Trophoblast cell (in vitro differentiated cells and primary cell): ENCODE measurements at regions not wholly inside any gene's neighbourhood (a gene's known extent, or its start where the extent isn't known, plus 50 kb on each side); places are given as distances from the start of the nearest gene placed in this dataset.

Experiments
- DNase-seq, 2 donors: peaks; one replicate each; pipeline ENCODE4 v3.0.0-alpha.2; 2016
- H2AFZ ChIP-seq: 2 replicates; pipeline ENCODE4 v1.6.1; 2013; ENCODE audit warnings: low read length, moderate library complexity, mild to moderate bottlenecking; ENCODE audit not compliant: insufficient read depth, poor library complexity
- H2AK5ac ChIP-seq: 2 replicates; pipeline ENCODE4 v1.6.1; 2013; ENCODE audit warnings: mild to moderate bottlenecking, low read length
- H2BK120ac ChIP-seq: 2 replicates; pipeline ENCODE4 v1.6.1; 2013; ENCODE audit warnings: low read length, mild to moderate bottlenecking, moderate library complexity; ENCODE audit not compliant: insufficient read depth, poor library complexity
- H2BK12ac ChIP-seq: 2 replicates; pipeline ENCODE4 v1.6.1; 2013; ENCODE audit warnings: mild to moderate bottlenecking, low read length, moderate library complexity
- H2BK5ac ChIP-seq: 2 replicates; pipeline ENCODE4 v1.6.1; 2013; ENCODE audit warnings: low read length, low read depth, moderate library complexity, mild to moderate bottlenecking; ENCODE audit not compliant: poor library complexity
- H3K14ac ChIP-seq: 2 replicates; pipeline ENCODE4 v1.6.1; 2013; ENCODE audit warnings: mild to moderate bottlenecking, low read length
- H3K18ac ChIP-seq: 2 replicates; pipeline ENCODE4 v1.6.1; 2013; ENCODE audit warnings: mild to moderate bottlenecking, low read length
- H3K23ac ChIP-seq: 2 replicates; pipeline ENCODE4 v1.6.1; 2013; ENCODE audit warnings: low read length
- H3K27ac ChIP-seq: 2 replicates; pipeline ENCODE4 v1.5.1; 2013; ENCODE audit warnings: low read depth, mild to moderate bottlenecking, inconsistent platforms, low read length, moderate library complexity
- H3K27me3 ChIP-seq: 2 replicates; pipeline ENCODE4 v1.6.1; 2013; ENCODE audit warnings: inconsistent platforms, mild to moderate bottlenecking, low read length, moderate library complexity; ENCODE audit not compliant: insufficient read depth
- H3K36me3 ChIP-seq, 2 experiments: 1 replicate in 1 of 2; 2 replicates in 1 of 2; pipeline ENCODE4 v1.6.1; 2013; ENCODE audit warnings: low read length in 2 of 2, mild to moderate bottlenecking in 2 of 2, moderate library complexity in 1 of 2; ENCODE audit not compliant: insufficient read depth in 2 of 2, control insufficient read depth in 1 of 2
- H3K4ac ChIP-seq: 2 replicates; pipeline ENCODE4 v1.6.1; 2013; ENCODE audit warnings: low read depth, mild to moderate bottlenecking, low read length, moderate library complexity
- H3K4me1 ChIP-seq, 2 experiments: 1 replicate in 1 of 2; 2 replicates in 1 of 2; pipeline ENCODE4 v1.6.1; 2013; ENCODE audit warnings: low read length in 2 of 2, mild to moderate bottlenecking in 2 of 2, moderate library complexity in 1 of 2; ENCODE audit not compliant: insufficient read depth in 2 of 2, control insufficient read depth in 1 of 2
- H3K4me2 ChIP-seq: 2 replicates; pipeline ENCODE4 v1.6.1; 2013; ENCODE audit warnings: inconsistent platforms, mild to moderate bottlenecking, low read length, moderate library complexity
- H3K4me3 ChIP-seq: 2 replicates; pipeline ENCODE4 v1.5.1; 2013; ENCODE audit warnings: mild to moderate bottlenecking, low read depth, low read length, inconsistent platforms
- H3K79me1 ChIP-seq: one replicate; pipeline ENCODE4 v1.6.1; 2013; ENCODE audit warnings: low read length
- H3K79me2 ChIP-seq: 2 replicates; pipeline ENCODE4 v1.6.1; 2013; ENCODE audit warnings: low read length, mild to moderate bottlenecking; ENCODE audit not compliant: control insufficient read depth, insufficient read depth, poor library complexity
- H3K9ac ChIP-seq: 2 replicates; pipeline ENCODE4 v1.6.1; 2013; ENCODE audit warnings: mild to moderate bottlenecking, low read length
- H3K9me3 ChIP-seq: 2 replicates; pipeline ENCODE4 v1.6.1; 2013; ENCODE audit warnings: low read depth, mild to moderate bottlenecking, control low read depth, inconsistent platforms, low read length; ENCODE audit not compliant: insufficient read depth
- H4K12ac ChIP-seq: 2 replicates; pipeline ENCODE4 v1.6.1; 2013; ENCODE audit warnings: low read depth, mild to moderate bottlenecking, low read length, moderate library complexity
- H4K8ac ChIP-seq: 2 replicates; pipeline ENCODE4 v1.6.1; 2013; ENCODE audit warnings: low read depth, mild to moderate bottlenecking, low read length, moderate library complexity
- H4K91ac ChIP-seq: one replicate; pipeline ENCODE4 v1.6.1; 2013; ENCODE audit warnings: low read depth, mild to moderate bottlenecking, low read length, moderate library complexity
- WGBS: extraction: QIAGEN DNeasy Blood & Tissue Kit; methylation state at CpG from one replicate; pipeline ENCODE4 v1.1.7; 2013; ENCODE audit warnings: missing lambda C conversion rate; ENCODE audit not compliant: insufficient read length, insufficient coverage; ENCODE audit errors: extremely low coverage; 5-methylcytosine and 5-hydroxymethylcytosine counted together

DNA sequence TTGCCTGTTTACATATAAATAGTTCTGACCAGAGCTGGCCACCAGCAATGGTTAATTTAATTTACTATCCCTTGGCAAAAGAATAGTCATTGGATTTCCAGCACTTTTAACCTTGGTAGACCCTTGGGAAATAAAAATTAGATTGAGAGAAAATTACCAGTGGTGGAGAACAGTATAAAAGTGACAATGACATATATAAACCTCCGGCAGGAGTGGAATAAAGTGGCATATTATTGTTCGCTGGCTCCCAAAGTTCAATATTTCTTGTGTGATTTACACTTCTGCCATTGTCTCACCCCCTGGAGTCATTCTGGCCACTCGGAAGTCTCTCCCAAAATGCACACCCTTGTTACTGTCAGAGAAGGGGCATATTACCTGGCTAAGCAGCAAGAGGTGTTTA is 347.7 kb downstream of the NPIPA8 start:
- H2BK12ac ChIP-seq = no peak overlapping the region
- H3K23ac ChIP-seq = no peak overlapping the region
- H3K18ac ChIP-seq = no peak overlapping the region
- no peak overlapping the region for H3K9ac ChIP-seq
- WGBS = no CpG with 5 or more reads among the region's 3 CpGs
- H3K27me3 ChIP-seq = no peaks in the 10 kb centered on the region
- H3K27ac ChIP-seq = no peak overlapping the region
- no peaks in the 10 kb centered on the region for H3K79me1 ChIP-seq
- H3K4me3 ChIP-seq = no peak overlapping the region
- H4K12ac ChIP-seq = no peak overlapping the region
- H2AFZ ChIP-seq = no peak overlapping the region
- H4K91ac ChIP-seq = no peak overlapping the region
- H3K4me2 ChIP-seq = no peak overlapping the region
- no peak overlapping the region for H2BK120ac ChIP-seq
- no peak overlapping the region for H3K14ac ChIP-seq
- H3K36me3 ChIP-seq = no peaks in the 10 kb centered on the region
- H3K4me1 ChIP-seq = no peaks in the 10 kb centered on the region
- no peaks in the 10 kb centered on the region for H3K9me3 ChIP-seq
- DNase-seq = no peak
- no peak overlapping the region for H2BK5ac ChIP-seq
- H3K4ac ChIP-seq = no peak overlapping the region
- H3K79me2 ChIP-seq = no peaks in the 10 kb centered on the region
- no peak overlapping the region for H2AK5ac ChIP-seq
- H4K8ac ChIP-seq = no peak overlapping the region

DNA sequence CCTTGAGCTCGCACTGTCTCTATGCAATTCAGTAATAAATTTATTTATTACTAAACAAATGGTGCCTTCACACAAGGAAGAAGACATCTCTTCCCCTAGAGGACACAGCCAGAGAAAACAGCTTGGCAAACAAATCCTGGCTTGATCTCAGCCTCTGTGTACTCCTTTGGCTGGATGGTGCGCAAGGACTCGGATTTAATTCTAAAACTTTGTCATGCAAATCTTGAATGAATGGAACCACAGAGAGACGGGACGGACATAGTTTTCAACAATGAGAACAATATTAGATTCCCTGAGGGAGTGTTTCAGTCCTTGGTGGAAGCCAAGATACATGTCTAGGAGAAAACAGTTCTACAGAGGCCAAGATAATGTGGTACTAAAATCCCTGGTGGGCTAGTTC is 349.5 kb downstream of the NPIPA8 start:
- Histone ChIP-seq H3K36me3 (no peaks in the 10 kb centered on the region), H4K12ac (no peak overlapping the region), H3K9me3 (no peaks in the 10 kb centered on the region), H2AK5ac (no peak overlapping the region), H3K9ac (no peak overlapping the region), H3K4me3 (no peak overlapping the region), H3K4me2 (no peak overlapping the region), H3K27me3 (no peaks in the 10 kb centered on the region), H4K8ac (no peak overlapping the region), H3K27ac (no peak overlapping the region), H3K14ac (no peak overlapping the region), H3K18ac (no peak overlapping the region), H4K91ac (no peak overlapping the region), H3K4ac (no peak overlapping the region), H2BK120ac (no peak overlapping the region), H2BK5ac (no peak overlapping the region), H2AFZ (no peak overlapping the region), H3K23ac (no peak overlapping the region), H2BK12ac (no peak overlapping the region), H3K79me1 (no peaks in the 10 kb centered on the region), H3K79me2 (no peaks in the 10 kb centered on the region), H3K4me1 (no peaks in the 10 kb centered on the region)
- DNase-seq = no peak
- no CpG with 5 or more reads among the region's 5 CpGs for WGBS

DNA sequence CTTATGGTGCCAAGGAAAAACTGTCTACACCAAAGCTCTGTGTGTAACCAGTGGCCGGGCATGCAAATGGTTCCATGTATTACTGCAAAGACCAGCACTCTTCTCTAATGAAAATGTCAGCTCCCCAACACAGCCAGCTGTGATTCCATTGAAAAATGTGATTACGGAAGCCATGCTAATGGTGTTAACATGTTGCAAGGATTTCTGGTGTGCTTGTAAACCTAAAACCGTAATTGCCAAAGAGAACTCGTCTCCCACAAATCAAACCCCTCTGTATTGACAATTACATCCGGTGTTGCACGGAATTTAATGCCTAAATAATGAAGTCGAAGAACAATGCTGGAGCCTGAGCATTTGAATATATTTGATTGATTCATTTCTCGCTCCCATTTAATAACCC is 351.7 kb downstream of the NPIPA8 start:
- Histone ChIP-seq H2BK120ac (no peak overlapping the region), H3K79me1 (no peaks in the 10 kb centered on the region), H3K9ac (no peak overlapping the region), H4K8ac (no peak overlapping the region), H3K18ac (no peak overlapping the region), H3K4me3 (no peak overlapping the region), H3K23ac (no peak overlapping the region), H3K4me2 (no peak overlapping the region), H4K12ac (no peak overlapping the region), H3K14ac (no peak overlapping the region), H3K4me1 (no peaks in the 10 kb centered on the region), H4K91ac (no peak overlapping the region), H3K27ac (no peak overlapping the region), H2BK5ac (no peak overlapping the region), H3K4ac (no peak overlapping the region), H3K9me3 (no peaks in the 10 kb centered on the region), H3K79me2 (no peaks in the 10 kb centered on the region), H2AFZ (no peak overlapping the region), H3K36me3 (no peaks in the 10 kb centered on the region), H2BK12ac (no peak overlapping the region), H3K27me3 (no peaks in the 10 kb centered on the region), H2AK5ac (no peak overlapping the region)
- no CpG with 5 or more reads among the region's 8 CpGs for WGBS
- DNase-seq = no peak

DNA sequence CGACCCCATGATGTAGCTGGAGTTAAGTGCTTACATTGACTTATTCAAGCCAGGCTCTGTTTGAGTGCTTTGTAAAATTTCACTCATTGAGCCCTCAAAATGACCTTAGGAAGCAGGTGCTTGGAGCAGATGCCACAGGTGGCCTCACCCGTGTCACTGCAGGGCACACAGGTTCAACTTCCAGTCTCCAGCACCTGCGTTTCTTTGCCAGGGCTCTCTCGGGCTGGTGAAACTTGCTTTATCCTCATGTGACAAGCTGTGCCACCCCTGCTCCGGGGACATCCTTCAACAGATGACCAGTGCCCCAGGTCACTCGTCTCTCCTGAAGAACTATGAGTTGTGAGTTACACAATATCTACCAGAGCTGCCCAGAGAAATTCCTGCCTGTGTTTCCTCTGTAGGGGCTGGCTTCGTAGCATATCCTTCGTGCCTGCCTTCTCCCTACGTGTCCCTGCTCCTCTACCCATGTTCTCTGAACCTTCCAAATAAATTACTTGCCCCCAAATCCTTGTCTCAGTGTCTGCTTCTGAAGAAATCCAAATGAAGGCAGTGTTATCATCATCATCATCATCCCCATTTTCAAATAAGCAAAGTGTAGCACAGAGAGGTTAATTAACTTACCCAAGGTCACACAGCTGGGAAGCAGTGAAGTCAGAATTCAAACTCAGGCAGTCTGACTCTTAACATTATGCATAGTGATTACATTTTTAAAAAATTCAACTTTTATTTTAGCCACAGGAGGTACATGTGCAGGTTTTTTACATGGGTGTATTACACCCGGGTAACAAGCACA is 352.5 kb downstream of the NPIPA8 start:
- no CpG with 5 or more reads among the region's 10 CpGs for WGBS

More for the DNA sequence above, 352.5 kb downstream of the NPIPA8 start:
- no peak for DNase-seq
- no peak overlapping the region for H3K14ac ChIP-seq
- H2BK12ac ChIP-seq = no peak overlapping the region
- H2BK5ac ChIP-seq = no peak overlapping the region
- H3K4ac ChIP-seq = no peak overlapping the region
- no peak overlapping the region for H2AFZ ChIP-seq
- H3K4me3 ChIP-seq = no peak overlapping the region
- no peak overlapping the region for H4K12ac ChIP-seq
- H3K27ac ChIP-seq = no peak overlapping the region
- H3K27me3 ChIP-seq = no peaks in the 10 kb centered on the region
- no peaks in the 10 kb centered on the region for H3K79me2 ChIP-seq
- no peak overlapping the region for H3K4me2 ChIP-seq
- H3K18ac ChIP-seq = no peak overlapping the region
- no peaks in the 10 kb centered on the region for H3K79me1 ChIP-seq
- no peak overlapping the region for H4K91ac ChIP-seq
- no peak overlapping the region for H2BK120ac ChIP-seq
- H3K9me3 ChIP-seq = no peaks in the 10 kb centered on the region
- no peak overlapping the region for H2AK5ac ChIP-seq
- no peaks in the 10 kb centered on the region for H3K4me1 ChIP-seq
- H3K36me3 ChIP-seq = no peaks in the 10 kb centered on the region
- no peak overlapping the region for H4K8ac ChIP-seq
- no peak overlapping the region for H3K23ac ChIP-seq
- H3K9ac ChIP-seq = no peak overlapping the region
